SK-N-SH (cell line): ENCODE measurements at regions not wholly inside any gene's neighbourhood (a gene's known extent, or its start where the extent isn't known, plus 50 kb on each side); places are given as distances from the start of the nearest gene placed in this dataset.

ENCODE experiments used
- CTCF ChIA-PET: fragments of 300-600, 350-600 bp; formaldehyde crosslinking; extraction: SDS; loops from one replicate; lab custom pipeline; 2021; lab: Yijun Ruan, JAX
- POLR2A ChIA-PET: fragments of 350-600 bp; sonication (Branson Sonifier 250); formaldehyde crosslinking; extraction: SDS; loops from one replicate; lab custom pipeline; 2020; ENCODE audit warnings: antibody characterized with exemption, inconsistent platforms; lab: Yijun Ruan, JAX
- DNase-seq: peaks from one replicate; pipeline ENCODE4 v3.0.0; 2012
- H2AFZ ChIP-seq: fragments of 200-600 bp; sonication (generic); 2 replicates; pipeline ENCODE4 v1.8.1; 2016; ENCODE audit warnings: antibody characterized with exemption, mild to moderate bottlenecking, low read depth
- H3F3A ChIP-seq: fragments of 200-600 bp; sonication (generic); replicated peaks from 2 replicates; pipeline ENCODE3; 2016; ENCODE audit warnings: antibody characterized with exemption, mild to moderate bottlenecking; ENCODE audit not compliant: insufficient read depth
- H3K27ac ChIP-seq, 2 experiments: fragments of 200-500 bp in 1 of 2; fragments of 200-600 bp in 1 of 2; sonication (Bioruptor generic) in 1 of 2; sonication (generic), shearing (Covaris generic) in 1 of 2; 2 replicates each; pipeline versions ENCODE4 v1.5.1 to v1.6.1; 2014 to 2016; ENCODE audit warnings: low read depth in 2 of 2, inconsistent platforms in 1 of 2, low read length in 1 of 2, mild to moderate bottlenecking in 1 of 2, mixed read lengths in 1 of 2
- H3K27me3 ChIP-seq: fragments of 200-600 bp; sonication (generic), shearing (Covaris generic); 2 replicates; pipeline ENCODE4 v1.6.1; 2016; ENCODE audit warnings: mixed run types; ENCODE audit not compliant: insufficient read depth
- H3K36me3 ChIP-seq, 2 experiments: fragments of 200-500 bp in 1 of 2; fragments of 200-600 bp in 1 of 2; sonication (Bioruptor generic) in 1 of 2; sonication (generic) in 1 of 2; replicated peaks in 1 of 2; 2 replicates each; pipeline versions ENCODE3 to v1.5.1; 2014 to 2016; ENCODE audit warnings: low read length in 1 of 2, mild to moderate bottlenecking in 1 of 2; ENCODE audit not compliant: insufficient read depth in 2 of 2, control insufficient read depth in 1 of 2
- H3K4me1 ChIP-seq, 2 experiments: fragments of 200-500 bp in 1 of 2; fragments of 200-600 bp in 1 of 2; sonication (Bioruptor generic) in 1 of 2; sonication (generic), shearing (Covaris generic) in 1 of 2; 2 replicates each; pipeline versions ENCODE4 v1.5.1 to v1.6.1; 2014 to 2016; ENCODE audit warnings: low read depth in 1 of 2, low read length in 1 of 2, mixed run types in 1 of 2; ENCODE audit not compliant: insufficient read depth in 2 of 2, control insufficient read depth in 1 of 2
- H3K4me2 ChIP-seq: fragments of 200-600 bp; sonication (generic), shearing (Covaris generic); 2 replicates; pipeline ENCODE4 v1.6.1; 2017; ENCODE audit warnings: mixed run types
- H3K4me3 ChIP-seq, 2 experiments: fragments of 200-500 bp in 1 of 2; fragments of 200-600 bp in 1 of 2; sonication (Bioruptor generic) in 1 of 2; sonication (generic), shearing (Covaris generic) in 1 of 2; 2 replicates each; pipeline versions ENCODE4 v1.5.1 to v1.8.1; 2014 to 2016; ENCODE audit warnings: low read depth in 2 of 2, inconsistent platforms in 1 of 2, low read length in 1 of 2, mild to moderate bottlenecking in 1 of 2, mixed read lengths in 1 of 2, moderate library complexity in 1 of 2
- H3K79me2 ChIP-seq: fragments of 200-600 bp; sonication (generic); 2 replicates; pipeline ENCODE4 v1.8.1; 2017; ENCODE audit warnings: mild to moderate bottlenecking; ENCODE audit not compliant: insufficient read depth
- H3K9ac ChIP-seq: fragments of 200-600 bp; sonication (generic); 2 replicates; pipeline ENCODE4 v1.6.1; 2017; ENCODE audit warnings: mixed run types
- H3K9me2 ChIP-seq: fragments of 200-600 bp; sonication (generic); 2 replicates; pipeline ENCODE4 v1.6.1; 2017; ENCODE audit warnings: mixed run types
- H3K9me3 ChIP-seq: fragments of 200-600 bp; sonication (generic); 2 replicates; pipeline ENCODE4 v1.6.1; 2017; ENCODE audit warnings: mixed run types, mild to moderate bottlenecking, moderate library complexity
- H4K20me1 ChIP-seq: fragments of 200-600 bp; sonication (generic); 2 replicates; pipeline ENCODE4 v1.6.1; 2017; ENCODE audit warnings: mild to moderate bottlenecking, mixed run types; ENCODE audit not compliant: insufficient read depth
- ELF1 ChIP-seq: IDR thresholded peaks from 2 replicates; pipeline ENCODE4 v1.4.0; 2012
- FOXJ3 ChIP-seq: sonication (generic); formaldehyde crosslinking; IDR thresholded peaks from 2 replicates; pipeline ENCODE4 v1.5.1; 2020; ENCODE audit warnings: mild to moderate bottlenecking, missing genetic modification reagents
- FOXM1 ChIP-seq: IDR thresholded peaks from 2 replicates; pipeline ENCODE4 v1.4.0; 2012; ENCODE audit warnings: low read depth, mild to moderate bottlenecking
- GABPA ChIP-seq: IDR thresholded peaks from 2 replicates; pipeline ENCODE4 v1.4.0; 2012; ENCODE audit warnings: low read depth, mild to moderate bottlenecking
- MEF2A ChIP-seq: IDR thresholded peaks from 2 replicates; pipeline ENCODE4 v1.4.0; 2012; ENCODE audit warnings: low read depth, borderline replicate concordance
- NFIC ChIP-seq: IDR thresholded peaks from 2 replicates; pipeline ENCODE4 v1.4.0; 2012; ENCODE audit warnings: borderline replicate concordance
- NRF1 ChIP-seq: IDR thresholded peaks from 2 replicates; pipeline ENCODE4 v1.6.1; 2012; ENCODE audit warnings: low read depth, mild to moderate bottlenecking, low read length
- RFX5 ChIP-seq: IDR thresholded peaks from 2 replicates; pipeline ENCODE4 v1.6.1; 2012; ENCODE audit warnings: mild to moderate bottlenecking, improper control_type of control experiment, low read length
- RXRA ChIP-seq: IDR thresholded peaks from 2 replicates; pipeline ENCODE4 v1.4.0; 2012; ENCODE audit warnings: low read depth, mild to moderate bottlenecking, borderline replicate concordance
- SIN3A ChIP-seq: IDR thresholded peaks from 2 replicates; pipeline ENCODE4 v1.6.1; 2012; ENCODE audit warnings: low read depth, mild to moderate bottlenecking, low read length, moderate library complexity, borderline replicate concordance
- USF2 ChIP-seq: fragments of 150-350 bp; IDR thresholded peaks from 2 replicates; pipeline ENCODE4 v1.6.1; 2017; ENCODE audit warnings: antibody characterized with exemption, low read length, low read depth, borderline replicate concordance
- YY1 ChIP-seq: IDR thresholded peaks from 2 replicates; pipeline ENCODE4 v1.4.0; 2012; ENCODE audit warnings: low read depth, mild to moderate bottlenecking
- ZBTB33 ChIP-seq: IDR thresholded peaks from 2 replicates; pipeline ENCODE4 v1.4.0; 2012; ENCODE audit warnings: low read depth, borderline replicate concordance
- WGBS: methylation state at CpG from one replicate; pipeline ENCODE4 v1.1.6; 2017; ENCODE audit warnings: low lambda C conversion rate; 5-methylcytosine and 5-hydroxymethylcytosine counted together
- TF ChIP-seq, protein P1 (sequence below): IDR thresholded peaks from 2 replicates; pipeline ENCODE4; 2012
- TF ChIP-seq, protein P2 (sequence below): IDR thresholded peaks from 2 replicates; pipeline ENCODE4 v1.4.0; 2012; ENCODE audit warnings: low read depth, borderline replicate concordance
- TF ChIP-seq, protein P3 (sequence below): fragments of 200-600 bp; sonication (generic); IDR thresholded peaks from 2 replicates; pipeline ENCODE4 v1.6.1; 2017; ENCODE audit warnings: antibody characterized with exemption, mild to moderate bottlenecking, moderate library complexity

- Histone ChIP-seq H3K9ac (no peak overlapping the region), H3K9me3 (no peaks in the 10 kb centered on the region), H3K4me3 (no peak overlapping the region), H3K4me1 (peaks cover 3 to 23% of the 10 kb centered on the region in 2 experiments; a peak in 3 of 4 replicates), H3K4me2 (peak overlapping the region; percentile 24; the same call in 1 of the 2 replicates), H3K36me3 (no peaks in the 10 kb centered on the region), H3F3A (peaks cover 17% of the 10 kb centered on the region), H3K9me2 (no peaks in the 10 kb centered on the region), H3K27me3 (no peaks in the 10 kb centered on the region), H3K27ac (peak overlapping the region; percentile 45 to 83; a peak in 3 of 4 replicates), H4K20me1 (no peaks in the 10 kb centered on the region), H3K79me2 (peaks cover 30% of the 10 kb centered on the region), H2AFZ (no peak overlapping the region)
- ChIA-PET POLR2A (no interaction called here), CTCF (interaction anchor here (1.5 kb wide), 1 partner anchor 27 kb away, joined by 4 read pairs; no protein-coding TSS in a partner anchor)
- TF ChIP-seq, protein P1, sequence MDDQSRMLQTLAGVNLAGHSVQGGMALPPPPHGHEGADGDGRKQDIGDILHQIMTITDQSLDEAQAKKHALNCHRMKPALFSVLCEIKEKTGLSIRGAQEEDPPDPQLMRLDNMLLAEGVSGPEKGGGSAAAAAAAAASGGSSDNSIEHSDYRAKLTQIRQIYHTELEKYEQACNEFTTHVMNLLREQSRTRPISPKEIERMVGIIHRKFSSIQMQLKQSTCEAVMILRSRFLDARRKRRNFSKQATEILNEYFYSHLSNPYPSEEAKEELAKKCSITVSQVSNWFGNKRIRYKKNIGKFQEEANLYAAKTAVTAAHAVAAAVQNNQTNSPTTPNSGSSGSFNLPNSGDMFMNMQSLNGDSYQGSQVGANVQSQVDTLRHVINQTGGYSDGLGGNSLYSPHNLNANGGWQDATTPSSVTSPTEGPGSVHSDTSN, result no peak
- DNase-seq, result no peak
These were observed 62.3 kb downstream of the UTRN start for GRCh38 chr6:144347448-144347759.

DNA sequence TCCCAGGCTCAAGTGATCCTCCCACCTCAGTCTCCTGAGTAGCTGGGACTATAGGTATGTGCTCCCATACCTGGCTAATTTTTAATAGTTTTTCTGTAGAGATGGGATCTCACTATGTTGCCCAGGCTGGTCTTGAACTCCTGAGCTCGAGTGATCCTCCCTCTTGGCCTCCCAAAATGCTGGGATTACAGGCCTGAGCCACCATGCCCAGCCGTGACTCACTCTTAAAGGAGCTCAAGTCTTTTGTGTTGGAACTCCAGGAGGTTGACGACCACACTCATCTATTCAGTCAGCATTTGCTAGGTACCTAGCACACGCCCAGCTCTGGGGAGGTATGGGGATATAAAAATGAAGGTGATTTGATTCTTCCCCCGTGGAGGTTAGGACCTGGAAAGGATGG lies 62.8 kb downstream of the UTRN start:
- 17% methylated on average over 5 of the region's 5 CpGs for WGBS
- H3K36me3 ChIP-seq, result no peaks in the 10 kb centered on the region
- no peaks in the 10 kb centered on the region for H4K20me1 ChIP-seq
- H3K9ac ChIP-seq, result no peak overlapping the region
- ChIA-PET CTCF (interaction anchor here (1.5 kb wide), 1 partner anchor 27 kb away, joined by 4 read pairs; no protein-coding TSS in a partner anchor), POLR2A (no interaction called here)
- peaks cover 33% of the 10 kb centered on the region for H3K79me2 ChIP-seq
- H3K9me3 ChIP-seq, result no peaks in the 10 kb centered on the region
- no peak overlapping the region for H3K4me2 ChIP-seq
- no peaks in the 10 kb centered on the region for H3K9me2 ChIP-seq
- H3K27ac ChIP-seq, result peak overlapping the region in 1 of 2 experiments; percentile 83; a peak in 1 of 4 replicates
- H3K4me3 ChIP-seq, result no peak overlapping the region
- TF ChIP-seq GABPA, result no peak
- TF ChIP-seq RFX5, result no peak
- no peak for TF ChIP-seq NFIC
- no peak for TF ChIP-seq ZBTB33
- TF ChIP-seq USF2, result no peak
- TF ChIP-seq, protein P2, sequence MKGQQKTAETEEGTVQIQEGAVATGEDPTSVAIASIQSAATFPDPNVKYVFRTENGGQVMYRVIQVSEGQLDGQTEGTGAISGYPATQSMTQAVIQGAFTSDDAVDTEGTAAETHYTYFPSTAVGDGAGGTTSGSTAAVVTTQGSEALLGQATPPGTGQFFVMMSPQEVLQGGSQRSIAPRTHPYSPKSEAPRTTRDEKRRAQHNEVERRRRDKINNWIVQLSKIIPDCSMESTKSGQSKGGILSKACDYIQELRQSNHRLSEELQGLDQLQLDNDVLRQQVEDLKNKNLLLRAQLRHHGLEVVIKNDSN, result no peak
- no peak for TF ChIP-seq YY1
- no peak for TF ChIP-seq ELF1
- no peak for TF ChIP-seq MEF2A
- TF ChIP-seq FOXM1, result no peak
- TF ChIP-seq, protein P3, sequence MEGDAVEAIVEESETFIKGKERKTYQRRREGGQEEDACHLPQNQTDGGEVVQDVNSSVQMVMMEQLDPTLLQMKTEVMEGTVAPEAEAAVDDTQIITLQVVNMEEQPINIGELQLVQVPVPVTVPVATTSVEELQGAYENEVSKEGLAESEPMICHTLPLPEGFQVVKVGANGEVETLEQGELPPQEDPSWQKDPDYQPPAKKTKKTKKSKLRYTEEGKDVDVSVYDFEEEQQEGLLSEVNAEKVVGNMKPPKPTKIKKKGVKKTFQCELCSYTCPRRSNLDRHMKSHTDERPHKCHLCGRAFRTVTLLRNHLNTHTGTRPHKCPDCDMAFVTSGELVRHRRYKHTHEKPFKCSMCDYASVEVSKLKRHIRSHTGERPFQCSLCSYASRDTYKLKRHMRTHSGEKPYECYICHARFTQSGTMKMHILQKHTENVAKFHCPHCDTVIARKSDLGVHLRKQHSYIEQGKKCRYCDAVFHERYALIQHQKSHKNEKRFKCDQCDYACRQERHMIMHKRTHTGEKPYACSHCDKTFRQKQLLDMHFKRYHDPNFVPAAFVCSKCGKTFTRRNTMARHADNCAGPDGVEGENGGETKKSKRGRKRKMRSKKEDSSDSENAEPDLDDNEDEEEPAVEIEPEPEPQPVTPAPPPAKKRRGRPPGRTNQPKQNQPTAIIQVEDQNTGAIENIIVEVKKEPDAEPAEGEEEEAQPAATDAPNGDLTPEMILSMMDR, result no peak
- no peak for TF ChIP-seq FOXJ3
- TF ChIP-seq SIN3A, result no peak
- no peak for TF ChIP-seq NRF1
- no peak for TF ChIP-seq RXRA
- no peak for DNase-seq
- peaks cover 3 to 23% of the 10 kb centered on the region in 2 experiments; a peak in 3 of 4 replicates for H3K4me1 ChIP-seq
- no peak overlapping the region for H2AFZ ChIP-seq
- no peaks in the 10 kb centered on the region for H3K27me3 ChIP-seq
- peaks cover 20% of the 10 kb centered on the region for H3F3A ChIP-seq
